ENCODE measurements at regions not wholly inside any gene's neighbourhood (a gene's known extent, or its start where the extent isn't known, plus 50 kb on each side); places are given as distances from the start of the nearest gene placed in this dataset.

- peak; percentile 61 for DNase-seq (ENCODE audit: low spot score)
Observed at GRCh38 chr17:34420254-34420766, 57.3 kb upstream of the CCL1 start.

- DNase-seq (ENCODE audit: low spot score): no peak
Observed at GRCh38 chr17:34416116-34416515, 53.1 kb upstream of the CCL1 start.

GRCh38 chr17:34414339-34414738, 51.3 kb upstream of the CCL1 start:
- no peak for DNase-seq (ENCODE audit: low spot score)

- no peak for DNase-seq (ENCODE audit: low spot score)
Observed at GRCh38 chr17:34413443-34414119, 50.5 kb upstream of the CCL1 start.

- DNase-seq (ENCODE audit: low spot score): no peak
Observed at GRCh38 chr17:34412965-34413441, 50.0 kb upstream of the CCL1 start.

All from umbilical cord (tissue), 1 donor.